PFSK-1 (cell line): ENCODE measurements at regions not wholly inside any gene's neighbourhood (a gene's known extent, or its start where the extent isn't known, plus 50 kb on each side); places are given as distances from the start of the nearest gene placed in this dataset.

Experiments used
- FOXP2 ChIP-seq: optimal IDR thresholded peaks from 2 replicates; pipeline ENCODE3; 2011; ENCODE audit warnings: borderline replicate concordance, control low read depth, inconsistent platforms; ENCODE audit not compliant: insufficient read depth; ENCODE audit errors: extremely low read length, extremely low read depth
- POLR2AphosphoS5 ChIP-seq: IDR thresholded peaks from 2 replicates; pipeline ENCODE4 v1.6.1; 2012; ENCODE audit warnings: low read depth, mild to moderate bottlenecking, control low read depth, low read length, moderate library complexity
- SIN3A ChIP-seq: IDR thresholded peaks from 2 replicates; pipeline ENCODE4 v1.6.1; 2012; ENCODE audit warnings: mild to moderate bottlenecking, low read length, moderate library complexity, borderline replicate concordance; ENCODE audit not compliant: insufficient read depth
- TAF1 ChIP-seq: IDR thresholded peaks from 2 replicates; pipeline ENCODE4 v1.6.1; 2012; ENCODE audit warnings: low read length, control low read depth, borderline replicate concordance; ENCODE audit not compliant: insufficient read depth
- TF ChIP-seq, protein P1 (sequence below), 2 experiments: IDR thresholded peaks; 2 replicates each; pipeline versions ENCODE4 v1.6.1 to v1.8.0; 2011 to 2012; ENCODE audit warnings: low read depth in 2 of 2, low read length in 2 of 2, control low read depth in 1 of 2, inconsistent platforms in 1 of 2, mild to moderate bottlenecking in 1 of 2, moderate library complexity in 1 of 2; ENCODE audit not compliant: insufficient read depth in 1 of 2

GRCh38 chr2:60334610-60335009 lies 218.8 kb downstream of the BCL11A start:
- TF ChIP-seq, protein P1, sequence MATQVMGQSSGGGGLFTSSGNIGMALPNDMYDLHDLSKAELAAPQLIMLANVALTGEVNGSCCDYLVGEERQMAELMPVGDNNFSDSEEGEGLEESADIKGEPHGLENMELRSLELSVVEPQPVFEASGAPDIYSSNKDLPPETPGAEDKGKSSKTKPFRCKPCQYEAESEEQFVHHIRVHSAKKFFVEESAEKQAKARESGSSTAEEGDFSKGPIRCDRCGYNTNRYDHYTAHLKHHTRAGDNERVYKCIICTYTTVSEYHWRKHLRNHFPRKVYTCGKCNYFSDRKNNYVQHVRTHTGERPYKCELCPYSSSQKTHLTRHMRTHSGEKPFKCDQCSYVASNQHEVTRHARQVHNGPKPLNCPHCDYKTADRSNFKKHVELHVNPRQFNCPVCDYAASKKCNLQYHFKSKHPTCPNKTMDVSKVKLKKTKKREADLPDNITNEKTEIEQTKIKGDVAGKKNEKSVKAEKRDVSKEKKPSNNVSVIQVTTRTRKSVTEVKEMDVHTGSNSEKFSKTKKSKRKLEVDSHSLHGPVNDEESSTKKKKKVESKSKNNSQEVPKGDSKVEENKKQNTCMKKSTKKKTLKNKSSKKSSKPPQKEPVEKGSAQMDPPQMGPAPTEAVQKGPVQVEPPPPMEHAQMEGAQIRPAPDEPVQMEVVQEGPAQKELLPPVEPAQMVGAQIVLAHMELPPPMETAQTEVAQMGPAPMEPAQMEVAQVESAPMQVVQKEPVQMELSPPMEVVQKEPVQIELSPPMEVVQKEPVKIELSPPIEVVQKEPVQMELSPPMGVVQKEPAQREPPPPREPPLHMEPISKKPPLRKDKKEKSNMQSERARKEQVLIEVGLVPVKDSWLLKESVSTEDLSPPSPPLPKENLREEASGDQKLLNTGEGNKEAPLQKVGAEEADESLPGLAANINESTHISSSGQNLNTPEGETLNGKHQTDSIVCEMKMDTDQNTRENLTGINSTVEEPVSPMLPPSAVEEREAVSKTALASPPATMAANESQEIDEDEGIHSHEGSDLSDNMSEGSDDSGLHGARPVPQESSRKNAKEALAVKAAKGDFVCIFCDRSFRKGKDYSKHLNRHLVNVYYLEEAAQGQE (IDR thresholded peaks at IDR 0.05; ENCODE audit: insufficient read depth in 1 of 2, low read depth in 2 of 2, low read length in 2 of 2): no peak
- TF ChIP-seq SIN3A (no peak), TAF1 (no peak), FOXP2 (no peak), POLR2AphosphoS5 (no peak)

DNA sequence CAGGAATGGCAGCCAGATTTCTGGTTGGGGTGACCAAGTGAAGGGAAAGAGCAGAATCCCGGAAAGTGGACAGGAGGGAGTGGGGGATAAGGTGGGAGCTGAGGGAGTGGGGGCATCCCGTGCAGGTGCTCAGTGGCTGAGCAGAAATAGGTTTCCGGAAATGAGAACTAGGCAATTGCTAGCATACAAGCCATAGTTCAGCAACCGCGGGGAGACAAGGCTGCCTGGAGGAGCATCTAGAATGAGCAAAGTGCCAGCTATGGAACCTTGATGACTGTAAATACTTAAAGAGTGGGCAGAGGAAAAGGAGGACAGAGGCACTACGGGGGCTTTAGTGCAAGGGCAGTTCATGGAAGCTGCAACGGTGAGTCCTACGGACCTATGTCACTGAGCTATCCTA lies 220.2 kb downstream of the BCL11A start:
- TF ChIP-seq, protein P1 (IDR thresholded peaks at IDR 0.05; ENCODE audit: insufficient read depth in 1 of 2, low read depth in 2 of 2, low read length in 2 of 2): no peak
- no peak for TF ChIP-seq TAF1
- no peak for TF ChIP-seq SIN3A
- no peak for TF ChIP-seq POLR2AphosphoS5
- TF ChIP-seq FOXP2: no peak

- TF ChIP-seq TAF1 (no peak), FOXP2 (no peak), POLR2AphosphoS5 (no peak), SIN3A (no peak)
- TF ChIP-seq, protein P1 (IDR thresholded peaks at IDR 0.05; ENCODE audit: insufficient read depth in 1 of 2, low read depth in 2 of 2, low read length in 2 of 2): no peak
Measured at GRCh38 chr2:60331115-60331809, 222.2 kb downstream of the BCL11A start.

- TF ChIP-seq TAF1: no peak
- TF ChIP-seq POLR2AphosphoS5: no peak
- TF ChIP-seq FOXP2: no peak
- TF ChIP-seq, protein P1 (IDR thresholded peaks at IDR 0.05; ENCODE audit: insufficient read depth in 1 of 2, low read depth in 2 of 2, low read length in 2 of 2): no peak
- TF ChIP-seq SIN3A: no peak
Measured at GRCh38 chr2:60329225-60329624, 224.2 kb downstream of the BCL11A start.

GRCh38 chr2:60324536-60324935 lies 228.9 kb downstream of the BCL11A start:
- TF ChIP-seq FOXP2 (no peak), POLR2AphosphoS5 (no peak), SIN3A (no peak), TAF1 (no peak)
- TF ChIP-seq, protein P1 (IDR thresholded peaks at IDR 0.05; ENCODE audit: insufficient read depth in 1 of 2, low read depth in 2 of 2, low read length in 2 of 2): no peak
